NCI-H524 treated with DMSO at 0.1 percent for 48 hours (cell line): ENCODE measurements at regions not wholly inside any gene's neighbourhood (a gene's known extent, or its start where the extent isn't known, plus 50 kb on each side); places are given as distances from the start of the nearest gene placed in this dataset.

Experiments used
- DNase-seq: peaks from one replicate; lab custom pipeline; 2025; lab: John Stamatoyannopoulos, UW

DNA sequence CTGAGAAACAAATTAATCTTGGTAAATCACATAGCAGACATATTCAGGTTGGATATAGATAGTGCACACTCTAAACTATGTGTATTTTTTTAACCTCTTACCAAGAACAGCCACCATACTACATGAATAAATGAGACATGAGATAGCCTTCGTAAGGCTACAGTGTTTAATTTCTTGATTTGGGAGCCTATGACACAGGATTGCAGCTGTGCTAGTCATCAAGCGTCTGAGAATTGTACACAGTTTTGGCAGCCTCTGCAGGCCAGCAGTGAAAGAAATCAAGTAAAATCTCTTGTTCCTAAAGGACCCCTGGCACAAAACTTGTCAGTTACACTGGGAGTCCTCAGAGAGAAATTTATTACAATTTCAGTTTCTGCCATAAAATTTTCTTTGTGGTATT is 236.1 kb downstream of the C12orf50 start:
- DNase-seq, result no peak

GRCh38 chr12:87784350-87784749 is 244.9 kb downstream of the C12orf50 start:
- no peak for DNase-seq

GRCh38 chr12:87783467-87783866 is 245.7 kb downstream of the C12orf50 start:
- DNase-seq, result no peak

- no peak for DNase-seq
Measured at GRCh38 chr12:87782838-87783237, 246.4 kb downstream of the C12orf50 start.

DNA sequence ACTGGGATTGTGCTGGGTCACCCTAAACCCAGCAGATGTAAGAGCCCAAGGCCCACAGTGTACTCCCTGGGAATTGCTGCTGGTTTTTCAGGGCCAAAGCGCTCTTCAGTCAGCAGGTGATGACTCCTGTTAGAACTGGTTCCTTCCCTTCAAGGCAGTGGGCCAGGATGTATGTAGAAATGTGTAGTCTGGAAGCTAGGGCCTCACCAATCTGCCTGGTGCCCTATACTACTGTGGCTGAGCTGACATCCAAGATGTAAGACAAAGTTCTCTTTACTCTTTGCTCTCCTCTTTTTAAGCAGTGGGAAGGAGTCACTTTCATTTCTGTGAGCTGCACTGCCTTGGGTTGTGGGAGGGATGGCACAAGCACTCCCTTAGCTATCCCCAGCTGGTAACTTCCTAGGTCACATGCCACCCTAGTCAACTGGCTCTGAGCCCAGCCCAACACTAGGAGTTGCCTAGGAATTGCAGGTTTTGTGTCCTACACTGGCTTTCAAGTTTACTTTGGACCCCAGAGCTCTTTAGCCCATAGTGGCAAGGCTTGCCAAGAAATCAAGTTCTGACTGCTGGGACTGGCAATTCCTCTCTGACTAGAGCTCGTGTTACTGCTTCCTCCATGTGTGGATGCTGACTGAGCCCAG is 249.2 kb downstream of the C12orf50 start:
- DNase-seq, result no peak

DNA sequence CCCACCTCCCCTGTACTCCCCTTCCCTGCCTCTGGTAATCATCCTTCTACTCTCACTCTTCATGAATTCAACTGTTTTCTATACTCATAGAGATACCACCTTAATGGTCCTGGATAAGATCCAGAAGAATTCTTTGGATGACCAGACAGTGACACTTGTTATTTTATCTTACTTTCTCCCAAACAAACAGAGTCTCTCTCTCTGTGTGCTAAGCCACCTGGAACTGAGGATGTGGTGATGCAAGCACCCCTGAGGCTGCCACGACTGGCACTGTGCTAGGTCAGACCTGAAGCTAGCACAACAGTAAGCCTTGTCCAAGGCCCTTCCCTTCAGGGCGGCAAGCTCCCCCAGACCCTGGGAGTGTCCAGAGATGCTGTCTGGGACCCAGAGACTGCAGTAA is 250.2 kb downstream of the C12orf50 start:
- no peak for DNase-seq

DNA sequence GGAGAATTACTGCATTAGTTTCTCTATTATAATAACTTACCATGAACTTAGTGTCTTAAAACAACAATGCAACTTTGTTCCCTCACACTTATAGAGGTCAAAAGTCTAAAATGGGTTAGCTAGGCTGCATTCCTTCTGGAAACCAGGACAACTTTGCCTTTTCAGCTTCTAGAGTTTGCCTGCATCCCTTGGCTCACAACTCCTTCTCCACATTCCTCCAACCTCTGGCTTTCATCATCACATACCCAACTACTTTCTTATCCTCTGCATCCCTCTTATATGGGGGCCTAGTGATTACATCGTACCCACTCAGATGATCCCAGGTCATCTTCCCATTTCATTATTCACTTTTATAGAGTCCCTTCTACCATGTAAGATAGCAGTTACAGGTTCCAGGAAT is 251.1 kb downstream of the C12orf50 start:
- no peak for DNase-seq

DNA sequence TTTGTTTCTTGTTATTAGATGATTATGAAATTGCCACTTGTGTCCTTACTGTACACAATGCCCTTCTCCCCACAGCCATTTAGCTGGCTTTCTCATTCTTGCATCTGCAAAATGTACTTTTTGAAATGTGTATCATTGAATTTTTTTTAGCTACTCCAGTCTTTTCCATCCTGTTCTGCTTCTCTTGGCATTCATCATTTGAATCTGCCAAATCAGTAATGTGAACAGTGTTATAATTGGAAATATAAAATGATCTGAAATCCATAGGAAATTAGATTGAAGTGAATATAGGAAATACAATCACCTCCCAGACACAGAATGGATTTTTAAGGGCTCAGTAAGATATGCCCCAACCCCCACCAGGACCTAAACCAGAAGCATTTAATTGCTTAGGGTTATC is 253.4 kb downstream of the C12orf50 start:
- DNase-seq, result no peak

DNA sequence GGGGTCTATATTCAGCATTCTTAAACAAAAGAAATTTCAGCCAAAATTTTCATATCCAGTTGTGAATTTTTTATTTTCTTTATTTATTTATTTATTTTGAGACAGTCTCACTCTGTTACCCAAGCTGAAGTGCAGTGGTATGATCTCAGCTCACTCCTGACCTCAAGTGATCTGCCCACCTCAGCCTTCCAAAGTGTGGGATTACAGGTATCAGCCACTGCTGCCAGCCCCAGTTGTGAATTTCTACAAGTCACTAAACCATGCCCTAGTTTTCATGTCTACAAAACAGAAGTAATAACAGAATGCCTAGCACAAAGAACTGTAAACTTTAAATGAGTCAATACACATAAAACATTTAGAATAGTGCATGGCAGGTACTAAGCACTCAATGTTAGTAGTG is 254.2 kb downstream of the C12orf50 start:
- DNase-seq, result no peak

GRCh38 chr12:87772401-87772800 is 256.8 kb downstream of the C12orf50 start:
- no peak for DNase-seq

DNA sequence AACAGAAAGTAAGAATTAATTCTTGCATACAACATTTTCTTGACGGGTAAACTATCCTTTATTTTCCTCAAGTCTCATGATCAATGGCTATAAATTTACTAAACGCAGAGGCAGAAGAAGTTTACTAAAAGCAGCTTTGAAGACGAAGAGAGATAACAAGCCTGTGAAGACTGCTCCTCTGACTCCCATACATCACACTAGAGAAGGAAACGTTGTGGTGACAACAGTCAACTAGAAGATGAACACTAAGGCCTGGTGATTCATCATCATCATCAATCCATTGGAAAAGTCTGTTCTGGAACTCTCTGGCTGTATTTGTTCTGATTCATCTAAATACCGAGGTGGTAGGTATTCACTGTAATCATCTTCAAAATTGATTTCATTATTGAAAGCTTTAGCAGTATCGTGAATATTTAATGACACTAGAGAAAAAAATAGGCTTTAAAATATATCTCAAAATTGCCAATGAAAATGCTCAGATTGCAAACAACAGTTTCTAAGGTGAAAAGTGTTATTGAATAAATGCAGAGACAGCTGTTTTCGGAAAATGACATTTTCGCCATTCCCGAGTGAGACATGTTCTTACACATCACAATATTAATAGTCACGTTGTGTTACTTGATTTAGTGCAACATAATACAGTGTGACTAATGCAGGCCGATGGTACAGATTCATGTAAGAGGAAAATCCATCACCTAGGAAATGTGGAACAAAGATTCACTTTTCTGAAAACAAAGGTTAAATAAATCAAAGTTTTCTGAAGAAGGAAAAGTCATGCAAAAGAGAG is 260.5 kb downstream of the C12orf50 start:
- DNase-seq, result no peak

- no peak for DNase-seq
Measured at GRCh38 chr12:87766044-87766443, 263.2 kb downstream of the C12orf50 start.

DNA sequence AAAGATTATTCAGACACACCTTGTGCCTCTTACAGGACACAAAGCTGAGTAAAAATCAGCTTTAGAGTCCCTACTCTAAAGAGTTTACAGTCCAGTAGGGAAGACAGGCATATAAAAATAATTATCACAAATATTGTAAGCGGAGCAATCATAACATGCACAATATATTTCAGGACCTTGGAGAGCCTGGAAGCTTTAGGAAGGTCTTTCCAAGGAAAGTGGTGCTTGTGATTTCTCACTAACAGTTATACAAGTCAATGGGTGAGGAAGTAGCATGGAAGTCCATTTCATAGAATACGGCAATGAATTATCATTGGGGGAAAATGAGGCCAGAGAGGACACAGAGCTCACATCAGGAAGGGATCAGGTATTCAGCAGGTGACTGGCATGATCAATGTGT is 268.3 kb downstream of the C12orf50 start:
- no peak for DNase-seq

DNA sequence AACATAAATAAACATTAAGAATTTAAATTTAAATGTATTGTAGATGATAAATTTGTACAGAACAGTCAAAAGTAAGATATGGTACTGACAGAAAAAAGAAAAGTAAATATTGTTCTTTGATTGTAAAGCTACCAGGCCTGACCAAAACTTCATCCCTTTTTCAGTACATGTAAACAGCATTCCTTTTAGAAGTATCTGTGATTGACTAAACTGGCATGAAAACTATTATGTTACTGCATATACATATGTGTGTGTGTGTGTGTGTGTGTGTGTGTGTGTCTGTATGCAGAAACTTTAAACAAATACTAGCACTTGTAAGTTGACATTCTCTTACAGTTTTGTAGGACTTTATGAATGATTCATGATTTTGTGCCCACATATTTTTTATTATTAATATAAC is 270.9 kb downstream of the C12orf50 start:
- no peak for DNase-seq

DNA sequence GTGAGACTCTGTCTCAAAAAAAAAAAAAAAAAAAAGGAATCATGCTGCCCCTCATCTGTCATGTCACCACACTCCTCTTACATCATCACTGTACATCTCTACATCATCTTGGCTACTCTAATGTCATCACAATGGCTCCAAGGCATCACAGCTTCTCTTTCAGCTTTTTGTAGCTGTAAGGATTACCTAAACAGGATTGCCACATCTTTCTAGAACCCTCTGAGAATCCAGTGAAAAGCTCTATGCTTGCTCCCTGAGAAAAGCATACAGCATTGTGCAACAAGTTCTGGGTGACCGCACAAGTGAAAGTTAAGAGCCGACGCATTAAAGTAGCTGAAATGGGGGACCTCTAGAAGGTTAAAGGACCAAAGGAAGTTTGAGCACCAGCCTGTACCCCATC is 272.5 kb downstream of the C12orf50 start:
- DNase-seq, result no peak

GRCh38 chr12:87756111-87756510 is 273.1 kb downstream of the C12orf50 start:
- DNase-seq, result no peak

DNA sequence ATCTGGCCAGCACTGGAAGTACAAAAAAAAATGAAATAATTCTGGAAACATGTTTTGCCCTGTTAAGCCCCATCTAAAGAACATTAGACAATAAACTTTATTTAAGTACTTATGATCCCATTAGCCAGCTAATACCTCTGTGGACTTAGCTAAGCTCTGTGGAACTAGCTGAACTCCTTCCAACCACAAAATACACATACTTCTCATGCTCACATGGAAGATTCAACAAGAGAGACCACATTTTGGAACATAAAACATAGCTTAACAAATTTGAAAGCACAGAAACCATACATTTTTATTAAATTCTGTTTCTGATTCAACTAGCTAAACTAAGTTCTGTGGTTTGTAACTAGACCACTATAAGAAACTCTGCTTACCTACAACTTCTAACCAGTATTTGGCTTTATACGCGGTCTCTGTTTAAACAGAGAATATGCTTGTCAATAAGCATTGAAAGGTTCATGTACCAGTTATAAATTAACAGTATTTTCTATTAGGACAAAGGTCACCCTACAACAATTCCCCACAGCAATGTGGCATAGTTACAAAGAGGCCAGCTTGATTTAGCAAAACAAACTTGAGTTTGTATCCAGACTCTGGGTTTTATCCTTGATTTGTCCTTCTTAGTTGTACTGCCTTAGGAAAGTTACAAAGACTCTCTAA is 300.1 kb downstream of the C12orf50 start:
- no peak for DNase-seq

DNA sequence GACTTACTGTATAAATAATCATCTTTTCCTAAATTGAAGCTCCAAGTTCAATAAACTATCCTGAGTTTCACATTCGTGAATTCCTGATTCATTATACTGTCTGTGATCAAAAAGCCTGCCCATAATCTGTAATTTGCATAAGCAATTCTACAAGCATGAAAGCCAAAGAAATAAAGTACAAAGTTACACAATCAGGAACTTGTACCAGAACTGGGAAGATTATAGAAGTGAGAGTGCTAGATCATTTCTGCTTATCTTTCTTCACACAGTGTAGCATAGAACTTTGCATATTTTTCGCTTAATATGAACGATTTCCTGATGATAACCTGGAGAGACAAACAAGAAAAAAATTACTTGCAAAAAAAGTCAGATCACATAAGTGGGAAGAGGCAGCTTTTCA is 308.2 kb downstream of the C12orf50 start:
- no peak for DNase-seq

- DNase-seq, result no peak
Measured at GRCh38 chr12:87704374-87704773, 324.8 kb downstream of the C12orf50 start.

DNA sequence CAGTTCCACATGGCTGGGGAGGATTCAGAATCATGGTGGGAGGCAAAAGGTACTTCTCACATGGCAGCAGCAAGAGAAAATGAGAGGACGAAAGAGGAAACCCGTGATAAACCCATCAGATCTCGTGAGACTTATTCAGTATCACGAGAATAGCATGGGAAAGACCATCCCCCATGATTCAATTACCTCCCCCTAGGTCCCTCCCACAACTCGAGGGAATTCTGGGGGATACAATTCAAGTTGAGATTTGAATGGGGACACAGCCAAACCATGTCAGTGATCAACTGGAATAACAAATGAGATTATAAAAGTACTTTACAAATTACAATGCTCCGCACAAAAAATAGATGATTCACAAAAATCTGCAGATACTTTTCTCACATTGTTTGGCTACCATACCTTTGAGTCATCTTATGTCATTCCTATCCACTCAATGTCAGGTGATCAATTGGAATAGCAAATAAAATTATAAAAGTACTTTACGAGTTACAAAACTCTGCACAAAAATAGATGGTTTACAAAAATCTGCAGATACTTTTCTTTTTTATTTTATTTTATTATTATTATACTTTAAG is 338.9 kb downstream of the C12orf50 start:
- DNase-seq, result no peak

DNA sequence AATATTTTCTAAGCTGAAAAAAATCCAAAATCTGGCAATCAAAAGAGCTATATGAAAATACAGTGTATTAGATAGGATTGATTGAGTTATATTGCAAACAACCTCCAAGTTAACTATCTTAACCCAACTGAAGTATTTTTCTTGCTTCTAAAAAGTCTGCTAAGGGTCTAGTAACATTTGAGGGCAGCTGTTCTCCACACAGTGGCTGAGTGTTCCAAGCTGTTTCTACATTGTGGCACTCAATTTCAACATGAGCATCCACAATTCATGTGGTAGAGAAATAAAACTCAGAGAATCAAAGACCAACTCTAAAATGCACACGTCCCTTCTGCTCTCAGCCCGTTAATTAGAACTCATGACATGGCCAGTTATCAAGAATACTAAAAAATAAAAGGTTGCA is 340.0 kb downstream of the C12orf50 start:
- no peak for DNase-seq

DNA sequence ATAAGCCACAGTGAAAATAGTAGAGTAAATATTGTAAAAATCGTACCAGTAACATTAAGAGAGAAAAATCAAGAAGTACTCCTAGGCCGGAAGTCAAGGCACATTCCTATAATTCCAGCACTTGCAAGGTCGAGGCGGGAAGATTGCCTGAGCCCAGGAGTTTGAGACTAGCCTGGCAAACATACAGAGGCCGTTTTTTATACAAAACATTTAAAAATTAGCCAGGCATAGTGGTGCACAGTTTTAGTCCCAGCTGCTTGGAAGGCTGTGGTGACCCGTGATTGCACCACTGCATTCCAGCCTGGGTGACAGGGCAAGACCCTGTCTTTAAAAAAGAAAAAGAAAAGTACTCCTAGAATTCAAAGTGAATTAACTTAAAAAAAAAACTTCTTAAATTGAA is 341.8 kb downstream of the C12orf50 start:
- no peak for DNase-seq

DNA sequence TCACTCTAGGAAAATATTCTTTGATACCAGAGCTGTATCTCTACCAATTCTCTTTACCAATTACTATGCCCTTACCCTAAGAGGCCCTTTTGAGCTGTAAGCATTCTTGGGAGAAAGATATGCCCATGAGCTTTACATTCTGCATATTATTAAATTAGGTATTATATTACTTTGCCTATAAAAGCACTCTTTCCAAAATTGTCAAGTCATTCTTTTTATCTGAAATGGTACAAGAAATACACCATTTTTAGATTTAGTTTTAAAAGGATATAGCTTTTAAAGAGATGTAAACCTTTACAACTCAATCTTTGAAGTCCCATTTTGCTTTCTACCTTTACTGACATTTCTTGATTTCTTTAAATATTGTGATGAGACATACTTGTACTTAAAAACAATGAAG is 343.5 kb downstream of the C12orf50 start:
- no peak for DNase-seq
